NCI-H748 (cell line): ENCODE measurements at regions not wholly inside any gene's neighbourhood (a gene's known extent, or its start where the extent isn't known, plus 50 kb on each side); places are given as distances from the start of the nearest gene placed in this dataset.

Source experiments
- DNase-seq: peaks from one replicate; lab custom pipeline; 2025; ENCODE audit not compliant: unreplicated experiment; lab: John Stamatoyannopoulos, UW

- DNase-seq = no peak
Measured at GRCh38 chr18:78571063-78571785, 408.4 kb upstream of the SALL3 start.

GRCh38 chr18:78571831-78572347, 407.7 kb upstream of the SALL3 start:
- no peak for DNase-seq

- DNase-seq = no peak
Measured at GRCh38 chr18:78573773-78574172, 405.8 kb upstream of the SALL3 start.

GRCh38 chr18:78576967-78577366, 402.7 kb upstream of the SALL3 start:
- DNase-seq = no peak

GRCh38 chr18:78579449-78579848, 400.2 kb upstream of the SALL3 start:
- no peak for DNase-seq

- DNase-seq = no peak
Measured at GRCh38 chr18:78579854-78580577, 399.6 kb upstream of the SALL3 start.

GRCh38 chr18:78580835-78581339, 398.7 kb upstream of the SALL3 start:
- no peak for DNase-seq

GRCh38 chr18:78582181-78582709, 397.4 kb upstream of the SALL3 start:
- no peak for DNase-seq

- no peak for DNase-seq
Measured at GRCh38 chr18:78582898-78583738, 396.5 kb upstream of the SALL3 start.

- peak; percentile 42 for DNase-seq
Measured at GRCh38 chr18:78583739-78584458, 395.7 kb upstream of the SALL3 start.

GRCh38 chr18:78584459-78585022, 395.1 kb upstream of the SALL3 start:
- no peak for DNase-seq

- DNase-seq = no peak
Measured at GRCh38 chr18:78586586-78586985, 393.0 kb upstream of the SALL3 start.

GRCh38 chr18:78587096-78587495, 392.5 kb upstream of the SALL3 start:
- no peak for DNase-seq

GRCh38 chr18:78587626-78588600, 391.7 kb upstream of the SALL3 start:
- DNase-seq = no peak

GRCh38 chr18:78589916-78590437, 389.6 kb upstream of the SALL3 start:
- no peak for DNase-seq

- DNase-seq = no peak
Measured at GRCh38 chr18:78595453-78595852, 384.2 kb upstream of the SALL3 start.

GRCh38 chr18:78595924-78596573, 383.6 kb upstream of the SALL3 start:
- DNase-seq = no peak

GRCh38 chr18:78596794-78597345, 382.7 kb upstream of the SALL3 start:
- DNase-seq = no peak
